ENCODE measurements at regions not wholly inside any gene's neighbourhood (a gene's known extent, or its start where the extent isn't known, plus 50 kb on each side); places are given as distances from the start of the nearest gene placed in this dataset.

GRCh38 chr12:127263621-127264020 lies 1003.3 kb upstream of the TMEM132C start:
- Histone ChIP-seq H3K36me3 (ENCODE audit: insufficient read depth, low read length) (no peaks in the 10 kb centered on the region), H3K4me1 (ENCODE audit: insufficient read depth, low read length) (peaks cover 25% of the 10 kb centered on the region), H3K4me2 (ENCODE audit: insufficient read depth, low read length) (no peak overlapping the region), H3K4me3 (ENCODE audit: insufficient read depth, low read length) (no peak overlapping the region), H2AFZ (ENCODE audit: low read length) (peak overlapping the region; percentile 24), H4K20me1 (ENCODE audit: insufficient read depth, low read length) (no peaks in the 10 kb centered on the region), H3K9me3 (ENCODE audit: low read depth, low read length) (no peaks in the 10 kb centered on the region), H3K79me2 (ENCODE audit: insufficient read depth, low read length) (no peaks in the 10 kb centered on the region), H3K27ac (ENCODE audit: low read depth, low read length) (peak overlapping the region; percentile 97), H3K27me3 (ENCODE audit: insufficient read depth, low read length) (no peaks in the 10 kb centered on the region)
- no peak for DNase-seq (ENCODE audit: insufficient read length, low spot score, missing footprints)
- no peak for TF ChIP-seq CTCF (IDR thresholded peaks at IDR 0.05; ENCODE audit: extremely low read depth, low read depth, low read length)

DNA sequence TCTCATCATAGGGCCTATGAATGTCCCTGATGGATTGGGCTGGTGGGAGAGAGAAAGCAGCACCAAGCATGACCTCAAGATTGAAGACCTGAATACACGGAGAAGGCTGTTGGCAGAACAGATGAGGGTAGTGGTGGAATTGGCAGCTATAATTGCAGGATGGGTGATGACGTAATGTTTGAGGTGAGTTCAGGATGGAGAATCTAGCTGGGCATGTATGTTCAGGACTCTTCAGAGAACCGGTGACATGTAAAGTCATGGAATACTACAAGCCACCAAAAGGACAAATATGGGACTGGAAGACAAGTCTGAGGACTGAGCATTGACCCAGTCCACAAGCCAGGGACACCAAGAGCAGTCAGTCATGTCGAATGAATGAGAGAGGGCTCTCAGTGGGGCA lies 999.8 kb upstream of the TMEM132C start:
- Histone ChIP-seq H4K20me1 (ENCODE audit: insufficient read depth, low read length) (no peaks in the 10 kb centered on the region), H2AFZ (ENCODE audit: low read length) (no peak overlapping the region), H3K36me3 (ENCODE audit: insufficient read depth, low read length) (no peaks in the 10 kb centered on the region), H3K79me2 (ENCODE audit: insufficient read depth, low read length) (no peaks in the 10 kb centered on the region), H3K27ac (ENCODE audit: low read depth, low read length) (no peak overlapping the region), H3K4me1 (ENCODE audit: insufficient read depth, low read length) (peaks cover 15% of the 10 kb centered on the region), H3K27me3 (ENCODE audit: insufficient read depth, low read length) (no peaks in the 10 kb centered on the region), H3K4me2 (ENCODE audit: insufficient read depth, low read length) (no peak overlapping the region), H3K4me3 (ENCODE audit: insufficient read depth, low read length) (no peak overlapping the region), H3K9me3 (ENCODE audit: low read depth, low read length) (no peaks in the 10 kb centered on the region)
- no peak for TF ChIP-seq CTCF (IDR thresholded peaks at IDR 0.05; ENCODE audit: extremely low read depth, low read depth, low read length)
- DNase-seq (ENCODE audit: insufficient read length, low spot score, missing footprints): no peak

- no peak for DNase-seq (ENCODE audit: insufficient read length, low spot score, missing footprints)
Observed at GRCh38 chr12:127268213-127268612, 998.8 kb upstream of the TMEM132C start.

More at GRCh38 chr12:127268213-127268612, 998.8 kb upstream of the TMEM132C start:
- H3K4me1 ChIP-seq (ENCODE audit: insufficient read depth, low read length): peaks cover 20% of the 10 kb centered on the region
- no peaks in the 10 kb centered on the region for H3K79me2 ChIP-seq (ENCODE audit: insufficient read depth, low read length)
- no peak overlapping the region for H3K4me3 ChIP-seq (ENCODE audit: insufficient read depth, low read length)
- H3K27me3 ChIP-seq (ENCODE audit: insufficient read depth, low read length): no peaks in the 10 kb centered on the region
- no peak overlapping the region for H2AFZ ChIP-seq (ENCODE audit: low read length)
- H3K4me2 ChIP-seq (ENCODE audit: insufficient read depth, low read length): no peak overlapping the region
- H4K20me1 ChIP-seq (ENCODE audit: insufficient read depth, low read length): no peaks in the 10 kb centered on the region
- no peaks in the 10 kb centered on the region for H3K9me3 ChIP-seq (ENCODE audit: low read depth, low read length)
- TF ChIP-seq CTCF (IDR thresholded peaks at IDR 0.05; ENCODE audit: extremely low read depth, low read depth, low read length): no peak
- peak overlapping the region; percentile 79 for H3K27ac ChIP-seq (ENCODE audit: low read depth, low read length)
- H3K36me3 ChIP-seq (ENCODE audit: insufficient read depth, low read length): no peaks in the 10 kb centered on the region
